Fibroblast of lung (primary cell): ENCODE measurements at regions not wholly inside any gene's neighbourhood (a gene's known extent, or its start where the extent isn't known, plus 50 kb on each side); places are given as distances from the start of the nearest gene placed in this dataset.

Source experiments
- DNase-seq, 2 donors: peaks; one replicate each; pipeline versions ENCODE4 v3.0.0 to v3.0.0-alpha.2; 2010; ENCODE audit warnings: low read depth in 2 of 2
- H2AFZ ChIP-seq: 2 replicates; pipeline ENCODE4 v1.5.1; 2012; ENCODE audit warnings: low read length, control low read depth, inconsistent platforms
- H3K27ac ChIP-seq: 2 replicates; pipeline ENCODE4 v1.5.1; 2011; ENCODE audit warnings: low read length, control low read depth; ENCODE audit not compliant: insufficient read depth
- H3K27me3 ChIP-seq: 2 replicates; pipeline ENCODE4 v1.5.1; 2011; ENCODE audit warnings: mild to moderate bottlenecking, low read length; ENCODE audit not compliant: control insufficient read depth, insufficient read depth
- H3K36me3 ChIP-seq: 2 replicates; pipeline ENCODE4 v1.5.1; 2011; ENCODE audit warnings: low read length; ENCODE audit not compliant: control insufficient read depth, insufficient read depth
- H3K4me1 ChIP-seq: 2 replicates; pipeline ENCODE4 v1.5.1; 2011; ENCODE audit warnings: low read length; ENCODE audit not compliant: control insufficient read depth, insufficient read depth; ENCODE audit errors: extremely low read depth
- H3K4me2 ChIP-seq: 2 replicates; pipeline ENCODE4 v1.5.1; 2011; ENCODE audit warnings: low read length, control low read depth; ENCODE audit not compliant: insufficient read depth; ENCODE audit errors: extremely low read depth
- H3K4me3 ChIP-seq, 4 experiments: fragments of 200-600 bp in 1 of 4; sonication (generic) in 1 of 4; replicated peaks in 1 of 4; 2 replicates each; pipeline ENCODE4 v1.5.1; 2011 to 2016; ENCODE audit warnings: low read length in 4 of 4, low read depth in 3 of 4, mild to moderate bottlenecking in 3 of 4, control low read depth in 2 of 4, inconsistent platforms in 1 of 4, mixed read lengths in 1 of 4; ENCODE audit not compliant: insufficient read depth in 1 of 4; ENCODE audit errors: control extremely low read depth in 1 of 4
- H3K79me2 ChIP-seq: 2 replicates; pipeline ENCODE4 v1.5.1; 2012; ENCODE audit warnings: mild to moderate bottlenecking, low read length, inconsistent platforms; ENCODE audit not compliant: control insufficient read depth, insufficient read depth
- H3K9ac ChIP-seq: 2 replicates; pipeline ENCODE4 v1.5.1; 2011; ENCODE audit warnings: mild to moderate bottlenecking, low read length, control low read depth; ENCODE audit not compliant: insufficient read depth
- H3K9me3 ChIP-seq: 2 replicates; pipeline ENCODE4 v1.5.1; 2012; ENCODE audit warnings: low read depth, low read length; ENCODE audit not compliant: control insufficient read depth, insufficient read depth
- H4K20me1 ChIP-seq: 2 replicates; pipeline ENCODE4 v1.5.1; 2011; ENCODE audit warnings: low read length; ENCODE audit not compliant: control insufficient read depth, insufficient read depth; ENCODE audit errors: extremely low read depth
- EZH2 ChIP-seq: IDR thresholded peaks from 2 replicates; pipeline ENCODE4 v1.5.1; 2012; ENCODE audit warnings: low read length, control low read depth, mild to moderate bottlenecking; ENCODE audit errors: missing control alignments
- TF ChIP-seq, protein P1 (sequence below), 2 donors: IDR thresholded peaks in 1 of 2; conservative IDR thresholded peaks in 1 of 2; 1 replicate in 1 of 2; 2 replicates in 1 of 2; pipeline ENCODE4 v1.5.1; 2011 to 2012; ENCODE audit warnings: low read length in 2 of 2, control low read depth in 1 of 2, inconsistent platforms in 1 of 2, low read depth in 1 of 2, mild to moderate bottlenecking in 1 of 2

GRCh38 chr5:164059471-164059870 lies 554.1 kb downstream of the MAT2B start:
- H4K20me1 ChIP-seq = no peaks in the 10 kb centered on the region
- H3K4me3 ChIP-seq = no peak overlapping the region
- H3K36me3 ChIP-seq = no peaks in the 10 kb centered on the region
- no peaks in the 10 kb centered on the region for H3K9me3 ChIP-seq
- H3K79me2 ChIP-seq = no peaks in the 10 kb centered on the region
- H3K27me3 ChIP-seq = no peaks in the 10 kb centered on the region
- no peaks in the 10 kb centered on the region for H3K4me1 ChIP-seq
- no peak overlapping the region for H2AFZ ChIP-seq
- no peak overlapping the region for H3K4me2 ChIP-seq
- H3K27ac ChIP-seq = no peak overlapping the region
- no peak overlapping the region for H3K9ac ChIP-seq
- no peak for DNase-seq
- no peak for TF ChIP-seq EZH2
- TF ChIP-seq, protein P1, sequence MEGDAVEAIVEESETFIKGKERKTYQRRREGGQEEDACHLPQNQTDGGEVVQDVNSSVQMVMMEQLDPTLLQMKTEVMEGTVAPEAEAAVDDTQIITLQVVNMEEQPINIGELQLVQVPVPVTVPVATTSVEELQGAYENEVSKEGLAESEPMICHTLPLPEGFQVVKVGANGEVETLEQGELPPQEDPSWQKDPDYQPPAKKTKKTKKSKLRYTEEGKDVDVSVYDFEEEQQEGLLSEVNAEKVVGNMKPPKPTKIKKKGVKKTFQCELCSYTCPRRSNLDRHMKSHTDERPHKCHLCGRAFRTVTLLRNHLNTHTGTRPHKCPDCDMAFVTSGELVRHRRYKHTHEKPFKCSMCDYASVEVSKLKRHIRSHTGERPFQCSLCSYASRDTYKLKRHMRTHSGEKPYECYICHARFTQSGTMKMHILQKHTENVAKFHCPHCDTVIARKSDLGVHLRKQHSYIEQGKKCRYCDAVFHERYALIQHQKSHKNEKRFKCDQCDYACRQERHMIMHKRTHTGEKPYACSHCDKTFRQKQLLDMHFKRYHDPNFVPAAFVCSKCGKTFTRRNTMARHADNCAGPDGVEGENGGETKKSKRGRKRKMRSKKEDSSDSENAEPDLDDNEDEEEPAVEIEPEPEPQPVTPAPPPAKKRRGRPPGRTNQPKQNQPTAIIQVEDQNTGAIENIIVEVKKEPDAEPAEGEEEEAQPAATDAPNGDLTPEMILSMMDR (conservative IDR thresholded peaks at IDR 0.05 in 1 of 2, IDR thresholded peaks at IDR 0.05 in 1 of 2; ENCODE audit: low read depth in 1 of 2, low read length in 2 of 2) = no peak

DNA sequence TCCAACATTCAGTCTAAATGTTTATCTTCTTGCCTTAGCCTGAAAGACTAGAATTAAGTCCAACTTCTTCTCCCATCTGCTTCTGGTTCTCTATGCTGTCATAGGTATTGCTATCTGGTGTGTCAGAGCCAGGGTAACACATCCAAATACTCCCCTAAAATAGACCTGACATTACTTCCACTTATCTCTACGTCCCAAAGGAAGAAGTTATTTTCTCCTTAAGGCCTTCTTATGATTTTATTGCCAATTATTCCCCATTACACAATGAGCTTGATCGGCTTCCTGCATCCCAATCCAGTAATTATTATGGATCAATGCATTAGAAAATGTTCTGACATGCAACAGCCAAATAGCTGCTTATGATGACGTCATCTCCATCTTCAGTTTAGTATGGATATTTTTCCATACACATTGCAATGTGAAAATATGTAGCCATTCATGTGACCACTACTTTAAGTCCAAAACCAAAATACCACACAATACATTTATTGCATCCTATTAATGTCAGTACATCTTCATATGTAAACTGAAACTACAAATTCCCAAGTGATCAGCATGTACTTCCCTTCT lies 555.5 kb downstream of the MAT2B start:
- Histone ChIP-seq H3K4me3 (no peak overlapping the region), H3K27me3 (no peaks in the 10 kb centered on the region), H3K4me1 (no peaks in the 10 kb centered on the region), H3K4me2 (no peak overlapping the region), H3K36me3 (no peaks in the 10 kb centered on the region), H3K9me3 (no peaks in the 10 kb centered on the region), H3K27ac (no peak overlapping the region), H2AFZ (no peak overlapping the region), H4K20me1 (no peaks in the 10 kb centered on the region), H3K79me2 (no peaks in the 10 kb centered on the region), H3K9ac (no peak overlapping the region)
- TF ChIP-seq, protein P1 (conservative IDR thresholded peaks at IDR 0.05 in 1 of 2, IDR thresholded peaks at IDR 0.05 in 1 of 2; ENCODE audit: low read depth in 1 of 2, low read length in 2 of 2) = no peak
- DNase-seq = no peak

DNA sequence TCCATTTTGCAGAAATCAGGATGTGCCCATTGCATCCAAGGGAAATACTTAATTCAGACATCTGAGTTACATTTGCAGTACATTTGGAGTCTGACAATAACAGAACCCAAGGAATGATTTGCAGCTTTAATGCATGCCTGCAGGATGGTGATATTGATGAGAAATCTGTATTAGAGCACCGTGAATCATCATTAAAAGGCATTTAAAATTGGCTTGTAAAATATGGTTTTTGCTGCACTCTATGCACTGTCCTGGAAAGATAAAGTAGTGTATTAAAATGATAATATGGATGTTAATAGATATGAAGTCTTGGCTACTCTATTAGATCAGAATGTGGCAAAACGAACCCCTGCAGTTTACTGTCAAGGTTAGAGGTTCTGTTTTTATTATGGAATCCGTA lies 556.9 kb downstream of the MAT2B start:
- Histone ChIP-seq H3K27me3 (no peaks in the 10 kb centered on the region), H3K9ac (no peak overlapping the region), H4K20me1 (no peaks in the 10 kb centered on the region), H2AFZ (no peak overlapping the region), H3K4me1 (no peaks in the 10 kb centered on the region), H3K79me2 (no peaks in the 10 kb centered on the region), H3K9me3 (no peaks in the 10 kb centered on the region), H3K4me2 (no peak overlapping the region), H3K27ac (no peak overlapping the region), H3K4me3 (no peak overlapping the region), H3K36me3 (no peaks in the 10 kb centered on the region)
- TF ChIP-seq EZH2 = no peak
- TF ChIP-seq, protein P1 (conservative IDR thresholded peaks at IDR 0.05 in 1 of 2, IDR thresholded peaks at IDR 0.05 in 1 of 2; ENCODE audit: low read depth in 1 of 2, low read length in 2 of 2) = no peak
- no peak for DNase-seq
